H1 (cell line): ENCODE measurements at regions not wholly inside any gene's neighbourhood (a gene's known extent, or its start where the extent isn't known, plus 50 kb on each side); places are given as distances from the start of the nearest gene placed in this dataset.

Experiments used
- CTCF ChIA-PET: fragments of 300-600 bp; sonication (Branson Sonifier 250); formaldehyde crosslinking; loops from one replicate; lab custom pipeline; 2021; ENCODE audit not compliant: partially characterized antibody; lab: Charles Lee
- POLR2A ChIA-PET: fragments of 300-600 bp; sonication (Branson Sonifier 250); formaldehyde crosslinking; loops from one replicate; lab custom pipeline; 2021; ENCODE audit warnings: inconsistent platforms; ENCODE audit not compliant: partially characterized antibody; lab: Charles Lee
- DNase-seq, 2 experiments: peaks; one replicate each; pipeline versions ENCODE4 v3.0.0 to v3.0.0-alpha.2; 2010 to 2022; ENCODE audit warnings: low spot score in 2 of 2, low read depth in 1 of 2, mixed read lengths in 1 of 2
- FAIRE-seq: peaks from 2 replicates; lab custom pipeline; 2011; peaks lifted over from hg19 to GRCh38; lab: Jason Lieb, UNC
- H2AFZ ChIP-seq: 2 replicates; pipeline ENCODE4 v1.8.1; 2012; ENCODE audit warnings: low read length, inconsistent platforms
- H2AK5ac ChIP-seq: 2 replicates; pipeline ENCODE4 v1.6.1; 2013; ENCODE audit warnings: low read depth, low read length
- H2BK120ac ChIP-seq: replicated peaks from 2 replicates; pipeline ENCODE3; 2013; ENCODE audit warnings: low read depth, low read length, inconsistent platforms
- H2BK12ac ChIP-seq: 2 replicates; pipeline ENCODE4 v1.6.1; 2013; ENCODE audit warnings: low read depth, low read length
- H2BK15ac ChIP-seq: 2 replicates; pipeline ENCODE4 v1.6.1; 2013; ENCODE audit warnings: low read length
- H2BK20ac ChIP-seq: 2 replicates; pipeline ENCODE4 v1.6.1; 2013; ENCODE audit warnings: low read length
- H2BK5ac ChIP-seq: 2 replicates; pipeline ENCODE4 v1.6.1; 2013; ENCODE audit warnings: low read depth, low read length
- H3K14ac ChIP-seq: 2 replicates; pipeline ENCODE4 v1.6.1; 2013; ENCODE audit warnings: inconsistent platforms; ENCODE audit not compliant: insufficient read length
- H3K18ac ChIP-seq: 2 replicates; pipeline ENCODE4 v1.6.1; 2013; ENCODE audit warnings: low read length; ENCODE audit errors: extremely low read depth
- H3K23ac ChIP-seq: 2 replicates; pipeline ENCODE4 v1.6.1; 2013; ENCODE audit warnings: inconsistent platforms; ENCODE audit not compliant: insufficient read length
- H3K23me2 ChIP-seq: 2 replicates; pipeline ENCODE4 v1.6.1; 2013; ENCODE audit warnings: low read depth, low read length
- H3K27ac ChIP-seq: 2 replicates; pipeline ENCODE4 v1.6.1; 2011; ENCODE audit warnings: low read depth, low read length, inconsistent platforms
- H3K27me3 ChIP-seq, 4 experiments: replicated peaks in 1 of 4; 1 replicate in 1 of 4; 2 replicates in 3 of 4; pipeline versions ENCODE4 v1.6.1 to v1.8.1; 2011 to 2013; ENCODE audit warnings: low read length in 3 of 4, mild to moderate bottlenecking in 3 of 4, inconsistent platforms in 2 of 4, mixed read lengths in 2 of 4, moderate library complexity in 1 of 4; ENCODE audit not compliant: control insufficient read depth in 3 of 4, insufficient read depth in 3 of 4; ENCODE audit errors: extremely low read depth in 1 of 4
- H3K36me3 ChIP-seq, 4 experiments: 2 replicates each; pipeline versions ENCODE4 v1.6.1 to v1.8.1; 2011 to 2013; ENCODE audit warnings: mild to moderate bottlenecking in 4 of 4, low read length in 3 of 4, moderate library complexity in 2 of 4, control low read depth in 1 of 4, inconsistent platforms in 1 of 4; ENCODE audit not compliant: insufficient read depth in 4 of 4, control insufficient read depth in 2 of 4
- H3K4ac ChIP-seq: replicated peaks from 2 replicates; pipeline ENCODE3; 2013; ENCODE audit warnings: low read length, low read depth, mixed read lengths, inconsistent platforms; ENCODE audit not compliant: insufficient read length
- H3K4me1 ChIP-seq, 4 experiments: replicated peaks in 1 of 4; 1 replicate in 1 of 4; 2 replicates in 3 of 4; pipeline versions ENCODE4 v1.6.1 to v1.8.1; 2011 to 2013; ENCODE audit warnings: low read length in 3 of 4, inconsistent platforms in 2 of 4, mixed read lengths in 1 of 4; ENCODE audit not compliant: insufficient read depth in 4 of 4, control insufficient read depth in 3 of 4
- H3K4me2 ChIP-seq, 2 experiments: 2 replicates each; pipeline versions ENCODE4 v1.6.1 to v1.8.1; 2011 to 2013; ENCODE audit warnings: low read depth in 2 of 2, low read length in 2 of 2, control low read depth in 1 of 2, inconsistent platforms in 1 of 2, mild to moderate bottlenecking in 1 of 2; ENCODE audit not compliant: insufficient read depth in 1 of 2
- H3K4me3 ChIP-seq, 4 experiments: fragments of 200-600, 300-600 bp in 1 of 4; sonication (generic), shearing (Covaris generic), sonication (Bioruptor Twin) in 1 of 4; 2 replicates each; pipeline versions ENCODE4 v1.5.1 to v1.8.1; 2011 to 2016; ENCODE audit warnings: low read length in 4 of 4, low read depth in 3 of 4, control low read depth in 2 of 4, inconsistent platforms in 2 of 4, mild to moderate bottlenecking in 2 of 4, mixed read lengths in 1 of 4, moderate library complexity in 1 of 4; ENCODE audit not compliant: insufficient read depth in 2 of 4; ENCODE audit errors: extremely low read depth in 1 of 4
- H3K56ac ChIP-seq: replicated peaks from 2 replicates; pipeline ENCODE3; 2013; ENCODE audit warnings: low read depth, mild to moderate bottlenecking, mixed read lengths, low read length, inconsistent platforms; ENCODE audit not compliant: insufficient read length
- H3K79me1 ChIP-seq: 2 replicates; pipeline ENCODE4 v1.6.1; 2013; ENCODE audit warnings: low read depth, low read length, control low read depth
- H3K79me2 ChIP-seq, 2 experiments: 2 replicates each; pipeline versions ENCODE4 v1.6.1 to v1.8.1; 2012 to 2013; ENCODE audit warnings: low read length in 2 of 2, mild to moderate bottlenecking in 2 of 2, inconsistent platforms in 1 of 2; ENCODE audit not compliant: insufficient read depth in 2 of 2, control insufficient read depth in 1 of 2
- H3K9ac ChIP-seq, 4 experiments: replicated peaks in 1 of 4; 1 replicate in 1 of 4; 2 replicates in 3 of 4; pipeline versions ENCODE4 v1.6.1 to v1.8.1; 2011 to 2013; ENCODE audit warnings: low read depth in 3 of 4, low read length in 3 of 4, control low read depth in 2 of 4, mild to moderate bottlenecking in 2 of 4, moderate library complexity in 2 of 4, inconsistent platforms in 1 of 4; ENCODE audit errors: extremely low read depth in 1 of 4
- H3K9me3 ChIP-seq, 2 experiments: 2 replicates each; pipeline versions ENCODE4 v1.6.1 to v1.8.1; 2012 to 2013; ENCODE audit warnings: mild to moderate bottlenecking in 2 of 2, moderate library complexity in 2 of 2, control low read depth in 1 of 2, inconsistent platforms in 1 of 2, low read depth in 1 of 2, low read length in 1 of 2, mixed read lengths in 1 of 2; ENCODE audit not compliant: insufficient read depth in 2 of 2
- H4K20me1 ChIP-seq, 2 experiments: replicated peaks in 1 of 2; 2 replicates each; pipeline versions ENCODE3 to v1.8.1; 2011 to 2013; ENCODE audit warnings: inconsistent platforms in 2 of 2, low read length in 2 of 2, mild to moderate bottlenecking in 1 of 2; ENCODE audit not compliant: insufficient read depth in 2 of 2, control insufficient read depth in 1 of 2
- H4K5ac ChIP-seq: 2 replicates; pipeline ENCODE4 v1.6.1; 2013; ENCODE audit warnings: low read length, low read depth, mixed read lengths, inconsistent platforms; ENCODE audit not compliant: insufficient read length
- H4K8ac ChIP-seq: 2 replicates; pipeline ENCODE4 v1.8.0; 2013; ENCODE audit warnings: mild to moderate bottlenecking, moderate library complexity, low read length, inconsistent platforms; ENCODE audit not compliant: insufficient read depth; ENCODE audit errors: extremely low read depth
- H4K91ac ChIP-seq: replicated peaks from 2 replicates; pipeline ENCODE3; 2013; ENCODE audit warnings: low read length, mixed read lengths, inconsistent platforms; ENCODE audit not compliant: insufficient read length
- BRCA1 ChIP-seq: IDR thresholded peaks from 2 replicates; pipeline ENCODE4 v1.6.1; 2012; ENCODE audit warnings: low read depth, low read length, improper control_type of control experiment
- CTBP2 ChIP-seq: IDR thresholded peaks from 2 replicates; pipeline ENCODE4 v1.7.0; 2011; ENCODE audit warnings: borderline replicate concordance, mild to moderate bottlenecking, moderate library complexity, mixed read lengths, low read length; ENCODE audit not compliant: insufficient read depth, insufficient read length
- E2F6 ChIP-seq: IDR thresholded peaks from 2 replicates; pipeline ENCODE4 v1.6.1; 2012; ENCODE audit warnings: inconsistent platforms
- EZH2 ChIP-seq: fragments of 200-600 bp; sonication (generic); IDR thresholded peaks from 2 replicates; pipeline ENCODE4 v1.7.1; 2012; ENCODE audit warnings: low read depth, mild to moderate bottlenecking, moderate library complexity, low read length, inconsistent platforms; ENCODE audit not compliant: severe bottlenecking
- KDM1A ChIP-seq: fragments of 200-600, 300-600 bp; sonication (generic); IDR thresholded peaks from 2 replicates; pipeline ENCODE4 v1.7.1; 2016; ENCODE audit warnings: mild to moderate bottlenecking, low read length, borderline replicate concordance
- KDM4A ChIP-seq: IDR thresholded peaks from one replicate; pipeline ENCODE4 v1.7.1; 2012; ENCODE audit warnings: low read depth, mild to moderate bottlenecking, moderate library complexity, low read length, inconsistent platforms; ENCODE audit not compliant: severe bottlenecking
- MAFK ChIP-seq: IDR thresholded peaks from 2 replicates; pipeline ENCODE4 v1.6.1; 2012; ENCODE audit warnings: low read depth, mild to moderate bottlenecking, improper control_type of control experiment, low read length
- NRF1 ChIP-seq: IDR thresholded peaks from 2 replicates; pipeline ENCODE4 v1.6.1; 2011; ENCODE audit warnings: mild to moderate bottlenecking, low read depth, low read length, improper control_type of control experiment
- POU5F1 ChIP-seq: IDR thresholded peaks from 2 replicates; pipeline ENCODE4 v1.6.1; 2011; ENCODE audit warnings: low read depth, mild to moderate bottlenecking, low read length, moderate library complexity
- SAP30 ChIP-seq: fragments of 300-600 bp; sonication (generic); IDR thresholded peaks from 2 replicates; pipeline ENCODE4 v1.7.1; 2012; ENCODE audit warnings: low read length, moderate library complexity, mild to moderate bottlenecking, inconsistent platforms; ENCODE audit not compliant: insufficient read depth, insufficient replicate concordance
- SP2 ChIP-seq: IDR thresholded peaks from 2 replicates; pipeline ENCODE4 v1.6.1; 2012; ENCODE audit warnings: mild to moderate bottlenecking, low read length, inconsistent platforms
- WGBS, 2 experiments: shearing (Covaris generic) in 1 of 2; methylation state at CpG; one replicate each; pipeline versions ENCODE4 v1.1.6 to v1.1.7; 2013 to 2015; ENCODE audit warnings: low lambda C conversion rate in 2 of 2, mixed read lengths in 2 of 2, inconsistent platforms in 1 of 2, low coverage in 1 of 2, missing lambda C conversion rate in 1 of 2; ENCODE audit not compliant: insufficient replicate concordance in 2 of 2, insufficient coverage in 1 of 2, insufficient read length in 1 of 2; ENCODE audit errors: extremely low coverage in 1 of 2, missing lambda C conversion rate in 1 of 2; 5-methylcytosine and 5-hydroxymethylcytosine counted together

DNA sequence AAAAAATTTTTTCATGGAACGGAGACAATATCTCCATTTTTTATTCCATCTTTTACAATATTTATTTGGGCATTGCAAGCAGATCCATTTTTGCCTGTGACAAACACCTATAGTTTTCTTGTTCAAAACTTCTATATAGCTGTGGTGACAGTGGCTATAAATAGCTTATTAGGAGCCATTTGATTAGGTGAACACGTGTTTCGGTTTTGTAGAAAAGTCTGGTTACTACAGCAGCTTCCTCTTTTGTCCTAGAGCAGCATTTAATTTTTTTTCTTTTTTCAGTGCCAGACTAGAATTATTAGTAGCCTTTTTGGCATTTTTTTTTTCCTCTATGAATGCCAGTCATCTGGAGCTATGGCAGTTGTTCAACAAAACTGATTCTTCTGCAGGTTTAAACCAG lies 123.5 kb downstream of the RXFP2 start:
- Histone ChIP-seq H2AFZ (no peak overlapping the region), H3K27me3 (no peaks in the 10 kb centered on the region), H2BK15ac (no peak overlapping the region), H3K23ac (no peak overlapping the region), H4K91ac (no peak overlapping the region), H3K4me2 (no peak overlapping the region), H3K4ac (no peak overlapping the region), H3K27ac (no peak overlapping the region), H2BK12ac (no peak overlapping the region), H2BK5ac (no peak overlapping the region), H3K56ac (no peak overlapping the region), H3K18ac (no peak overlapping the region), H3K79me1 (no peaks in the 10 kb centered on the region; the same call in 1 of the 2 replicates), H3K4me3 (no peak overlapping the region), H3K14ac (no peak overlapping the region), H2BK120ac (no peak overlapping the region), H3K9me3 (no peaks in the 10 kb centered on the region), H3K9ac (no peak overlapping the region), H4K20me1 (no peaks in the 10 kb centered on the region), H3K36me3 (no peaks in the 10 kb centered on the region), H2BK20ac (no peak overlapping the region), H4K8ac (no peak overlapping the region), H3K79me2 (no peaks in the 10 kb centered on the region), H3K4me1 (no peaks in the 10 kb centered on the region), H3K23me2 (no peaks in the 10 kb centered on the region; the same call in 1 of the 2 replicates), H4K5ac (no peak overlapping the region), H2AK5ac (no peak overlapping the region)
- TF ChIP-seq BRCA1 (no peak), E2F6 (no peak), KDM1A (no peak), EZH2 (no peak), CTBP2 (no peak), SAP30 (no peak), KDM4A (no peak), NRF1 (no peak), MAFK (no peak), SP2 (no peak), POU5F1 (no peak)
- FAIRE-seq = no peak
- DNase-seq = no peak
- 95% methylated on average over 3 of the region's 3 CpGs; no CpG with 5 or more reads in 1 of the 2 experiments for WGBS, 2 experiments
- CTCF ChIA-PET = interaction anchor here (0.7 kb wide), 1 partner anchor 616 kb away, joined by 3 read pairs; no protein-coding TSS in a partner anchor
- POLR2A ChIA-PET = interaction anchor here (0.6 kb wide), 1 partner anchor 13 kb away, joined by 3 read pairs; no protein-coding TSS in a partner anchor
